ENCODE measurements at regions not wholly inside any gene's neighbourhood (a gene's known extent, or its start where the extent isn't known, plus 50 kb on each side); places are given as distances from the start of the nearest gene placed in this dataset.

- no peak for TF ChIP-seq CTCF (IDR thresholded peaks at IDR 0.05)
- no peak for ATAC-seq
- Histone ChIP-seq H3K4me3 (no peak overlapping the region), H3K27me3 (ENCODE audit: insufficient read depth in 3 of 3, low read length in 2 of 3) (peaks cover 0 to 2% (median 0%) of the 10 kb centered on the region in 3 donors), H3K4me1 (peaks cover 15% of the 10 kb centered on the region), H3K27ac (no peak overlapping the region), H3K36me3 (ENCODE audit: insufficient read depth in 1 of 2, low read depth in 1 of 2) (no peaks in the 10 kb centered on the region), H3K9me3 (no peaks in the 10 kb centered on the region)
- intact Hi-C loops (cut with DNase I) = loop anchor here (5.0 to 10.0 kb wide), 2 partner anchors 74 to 103 kb away; partner anchors contain the start of gene ZBTB18 (in 1 of the 2)
- no peak for DNase-seq
- WGBS, 3 donors = 94 to 99% (median 97%) methylated on average over 3 of the region's 3 CpGs
Measured at GRCh38 chr1:244157731-244158438, 106.8 kb downstream of the ZBTB18 start.

- ATAC-seq (no peak), DNase-seq (no peak)
- 73 to 87% (median 74%) methylated on average over 8 of the region's 8 CpGs for WGBS, 3 donors
- no peak for TF ChIP-seq CTCF (IDR thresholded peaks at IDR 0.05)
- no peaks in the 10 kb centered on the region for H3K36me3 ChIP-seq (ENCODE audit: insufficient read depth in 1 of 2, low read depth in 1 of 2)
- H3K9me3 ChIP-seq = no peaks in the 10 kb centered on the region
- H3K4me1 ChIP-seq = peaks cover 26% of the 10 kb centered on the region
- intact Hi-C loops (cut with DNase I) = loop anchor here (5.0 to 10.0 kb wide), 3 partner anchors 73 to 107 kb away; partner anchors contain the start of gene ZBTB18 (in 2 of the 2)
- H3K27me3 ChIP-seq (ENCODE audit: insufficient read depth in 3 of 3, low read length in 2 of 3) = peaks cover 0 to 2% (median 0%) of the 10 kb centered on the region in 3 donors
- H3K4me3 ChIP-seq = no peak overlapping the region
- H3K27ac ChIP-seq = no peak overlapping the region
Measured at GRCh38 chr1:244159646-244160045, 108.6 kb downstream of the ZBTB18 start.

GRCh38 chr1:244160455-244161235 is 109.6 kb downstream of the ZBTB18 start:
- no peak overlapping the region for H3K27ac ChIP-seq
- no peaks in the 10 kb centered on the region for H3K36me3 ChIP-seq (ENCODE audit: insufficient read depth in 1 of 2, low read depth in 1 of 2)
- no peak for ATAC-seq
- DNase-seq = no peak
- H3K4me3 ChIP-seq = no peak overlapping the region
- no peaks in the 10 kb centered on the region for H3K9me3 ChIP-seq
- no peak for TF ChIP-seq CTCF (IDR thresholded peaks at IDR 0.05)
- peaks cover 21% of the 10 kb centered on the region for H3K4me1 ChIP-seq
- peaks cover 0 to 2% (median 0%) of the 10 kb centered on the region in 3 donors for H3K27me3 ChIP-seq (ENCODE audit: insufficient read depth in 3 of 3, low read length in 2 of 3)
- WGBS, 3 donors = 90 to 93% (median 92%) methylated on average over 9 of the region's 9 CpGs
- intact Hi-C loops (cut with DNase I) = loop anchor here in 1 of 2 donors (5.0 kb wide), 1 partner anchor 108 kb away; the partner anchor contains the start of gene ZBTB18

GRCh38 chr1:244161236-244161510 is 110.1 kb downstream of the ZBTB18 start:
- 85 to 86% (median 85%) methylated on average over 5 of the region's 5 CpGs for WGBS, 3 donors
- ATAC-seq = no peak
- DNase-seq = no peak
- intact Hi-C loops (cut with DNase I) = loop anchor here in 1 of 2 donors (5.0 kb wide), 1 partner anchor 109 kb away; the partner anchor contains the start of gene ZBTB18
- no peak overlapping the region for H3K27ac ChIP-seq
- H3K36me3 ChIP-seq (ENCODE audit: insufficient read depth in 1 of 2, low read depth in 1 of 2) = no peaks in the 10 kb centered on the region
- H3K27me3 ChIP-seq (ENCODE audit: insufficient read depth in 3 of 3, low read length in 2 of 3) = peaks cover 0 to 2% (median 0%) of the 10 kb centered on the region in 3 donors
- peaks cover 18% of the 10 kb centered on the region for H3K4me1 ChIP-seq
- H3K4me3 ChIP-seq = no peak overlapping the region
- no peaks in the 10 kb centered on the region for H3K9me3 ChIP-seq
- TF ChIP-seq CTCF (IDR thresholded peaks at IDR 0.05) = no peak
